Ishikawa (cell line): ENCODE measurements at regions not wholly inside any gene's neighbourhood (a gene's known extent, or its start where the extent isn't known, plus 50 kb on each side); places are given as distances from the start of the nearest gene placed in this dataset.

Source experiments
- CEBPB ChIP-seq: IDR thresholded peaks from 2 replicates; pipeline ENCODE4 v1.6.1; 2012
- CREB1 ChIP-seq: IDR thresholded peaks from 2 replicates; pipeline ENCODE4 v1.6.1; 2012; ENCODE audit warnings: low read depth
- EGR1 ChIP-seq: IDR thresholded peaks from 2 replicates; pipeline ENCODE4 v1.6.1; 2012
- EP300 ChIP-seq: IDR thresholded peaks from 2 replicates; pipeline ENCODE4 v1.6.1; 2012; ENCODE audit warnings: borderline replicate concordance
- FOXM1 ChIP-seq: IDR thresholded peaks from 2 replicates; pipeline ENCODE4 v1.6.1; 2012; ENCODE audit warnings: low read depth, borderline replicate concordance
- MAX ChIP-seq: IDR thresholded peaks from 2 replicates; pipeline ENCODE4 v1.6.1; 2012
- NFIC ChIP-seq: IDR thresholded peaks from 2 replicates; pipeline ENCODE4 v1.6.1; 2012
- RAD21 ChIP-seq: IDR thresholded peaks from 2 replicates; pipeline ENCODE4 v1.6.1; 2012; ENCODE audit warnings: low read depth
- REST ChIP-seq: IDR thresholded peaks from 2 replicates; pipeline ENCODE4 v1.6.1; 2012; ENCODE audit warnings: low read depth, mild to moderate bottlenecking
- TAF1 ChIP-seq: IDR thresholded peaks from 2 replicates; pipeline ENCODE4 v1.6.1; 2012; ENCODE audit warnings: low read depth, mild to moderate bottlenecking
- TCF12 ChIP-seq: IDR thresholded peaks from 2 replicates; pipeline ENCODE4 v1.6.1; 2012; ENCODE audit warnings: low read depth
- TEAD4 ChIP-seq: IDR thresholded peaks from 2 replicates; pipeline ENCODE4 v1.6.1; 2012
- USF1 ChIP-seq: IDR thresholded peaks from 2 replicates; pipeline ENCODE4 v1.6.1; 2012
- YY1 ChIP-seq: IDR thresholded peaks from 2 replicates; pipeline ENCODE4 v1.6.1; 2012; ENCODE audit warnings: low read depth
- ZBTB7A ChIP-seq: IDR thresholded peaks from 2 replicates; pipeline ENCODE4 v1.6.1; 2012; ENCODE audit warnings: low read depth

GRCh38 chr2:57760381-57760801 is 286.2 kb upstream of the VRK2 start:
- no peak for TF ChIP-seq MAX
- TF ChIP-seq TAF1: no peak
- TF ChIP-seq FOXM1: no peak
- TF ChIP-seq TEAD4: no peak
- no peak for TF ChIP-seq ZBTB7A
- TF ChIP-seq NFIC: no peak
- TF ChIP-seq RAD21: no peak
- no peak for TF ChIP-seq CREB1
- TF ChIP-seq YY1: no peak
- no peak for TF ChIP-seq TCF12
- no peak for TF ChIP-seq USF1
- no peak for TF ChIP-seq CEBPB
- TF ChIP-seq EP300: no peak
- TF ChIP-seq REST: no peak
- TF ChIP-seq EGR1: no peak

- no peak for TF ChIP-seq MAX
These were observed 269.7 kb upstream of the VRK2 start for GRCh38 chr2:57776916-57777315.

- TF ChIP-seq FOXM1: no peak
These were observed 264.0 kb upstream of the VRK2 start for GRCh38 chr2:57782587-57782986.

GRCh38 chr2:57793310-57793709 is 253.3 kb upstream of the VRK2 start:
- TF ChIP-seq RAD21 (no peak), ZBTB7A (no peak), FOXM1 (no peak), TCF12 (no peak), NFIC (no peak), TEAD4 (no peak), MAX (no peak), CEBPB (no peak), TAF1 (no peak), EGR1 (no peak), EP300 (no peak), YY1 (no peak), REST (no peak)

- TF ChIP-seq EGR1: no peak
- TF ChIP-seq YY1: no peak
- no peak for TF ChIP-seq MAX
- no peak for TF ChIP-seq TCF12
- no peak for TF ChIP-seq CREB1
- no peak for TF ChIP-seq TAF1
- no peak for TF ChIP-seq NFIC
- TF ChIP-seq REST: no peak
- TF ChIP-seq RAD21: no peak
- TF ChIP-seq USF1: no peak
- TF ChIP-seq FOXM1: no peak
- no peak for TF ChIP-seq TEAD4
- TF ChIP-seq ZBTB7A: no peak
These were observed 250.1 kb upstream of the VRK2 start for GRCh38 chr2:57796527-57796926.
